Fibroblast of the conjunctiva (primary cell): ENCODE measurements at regions not wholly inside any gene's neighbourhood (a gene's known extent, or its start where the extent isn't known, plus 50 kb on each side); places are given as distances from the start of the nearest gene placed in this dataset.

ENCODE experiments used
- DNase-seq: peaks from one replicate; pipeline ENCODE4 v3.0.0-alpha.2; 2010; ENCODE audit warnings: low read depth

- no peak for DNase-seq
These were observed 143.4 kb upstream of the KBTBD8 start for GRCh38 chr3:66854601-66855151.

- no peak for DNase-seq
These were observed 141.6 kb upstream of the KBTBD8 start for GRCh38 chr3:66856533-66856932.

GRCh38 chr3:66858656-66859381 is 139.3 kb upstream of the KBTBD8 start:
- DNase-seq = no peak

GRCh38 chr3:66860771-66861170 is 137.3 kb upstream of the KBTBD8 start:
- no peak for DNase-seq

GRCh38 chr3:66863205-66864111 is 134.6 kb upstream of the KBTBD8 start:
- DNase-seq = no peak

GRCh38 chr3:66884659-66885058 is 113.4 kb upstream of the KBTBD8 start:
- no peak for DNase-seq

- peak; percentile 23 for DNase-seq
These were observed 112.6 kb upstream of the KBTBD8 start for GRCh38 chr3:66885326-66886000.

- DNase-seq = no peak
These were observed 108.2 kb upstream of the KBTBD8 start for GRCh38 chr3:66889750-66890494.

GRCh38 chr3:66898155-66898554 is 100.0 kb upstream of the KBTBD8 start:
- no peak for DNase-seq

- no peak for DNase-seq
These were observed 93.8 kb upstream of the KBTBD8 start for GRCh38 chr3:66904336-66904735.

- DNase-seq = no peak
These were observed 93.1 kb upstream of the KBTBD8 start for GRCh38 chr3:66904831-66905493.

- DNase-seq = no peak
These were observed 91.0 kb upstream of the KBTBD8 start for GRCh38 chr3:66907136-66907535.

GRCh38 chr3:66910266-66911055 is 87.6 kb upstream of the KBTBD8 start:
- no peak for DNase-seq

GRCh38 chr3:66912306-66912705 is 85.8 kb upstream of the KBTBD8 start:
- no peak for DNase-seq

- DNase-seq = no peak
These were observed 76.0 kb upstream of the KBTBD8 start for GRCh38 chr3:66922058-66922457.

- no peak for DNase-seq
These were observed 74.1 kb upstream of the KBTBD8 start for GRCh38 chr3:66923969-66924368.

GRCh38 chr3:66928252-66928651 is 69.9 kb upstream of the KBTBD8 start:
- no peak for DNase-seq

- no peak for DNase-seq
These were observed 66.8 kb upstream of the KBTBD8 start for GRCh38 chr3:66931291-66931690.

- no peak for DNase-seq
These were observed 66.4 kb upstream of the KBTBD8 start for GRCh38 chr3:66931699-66932098.

GRCh38 chr3:66933233-66933632 is 64.9 kb upstream of the KBTBD8 start:
- no peak for DNase-seq
